ENCODE measurements at regions not wholly inside any gene's neighbourhood (a gene's known extent, or its start where the extent isn't known, plus 50 kb on each side); places are given as distances from the start of the nearest gene placed in this dataset.
"Not testable (repeated sequence)": the region's sequence is repeated elsewhere in the genome, so short reads cannot be mapped to it uniquely, and the experiment has no call there.

GRCh38 chr1:192876633-192877032, 67.8 kb downstream of the RGS2 start:
- TF ChIP-seq, protein P1, sequence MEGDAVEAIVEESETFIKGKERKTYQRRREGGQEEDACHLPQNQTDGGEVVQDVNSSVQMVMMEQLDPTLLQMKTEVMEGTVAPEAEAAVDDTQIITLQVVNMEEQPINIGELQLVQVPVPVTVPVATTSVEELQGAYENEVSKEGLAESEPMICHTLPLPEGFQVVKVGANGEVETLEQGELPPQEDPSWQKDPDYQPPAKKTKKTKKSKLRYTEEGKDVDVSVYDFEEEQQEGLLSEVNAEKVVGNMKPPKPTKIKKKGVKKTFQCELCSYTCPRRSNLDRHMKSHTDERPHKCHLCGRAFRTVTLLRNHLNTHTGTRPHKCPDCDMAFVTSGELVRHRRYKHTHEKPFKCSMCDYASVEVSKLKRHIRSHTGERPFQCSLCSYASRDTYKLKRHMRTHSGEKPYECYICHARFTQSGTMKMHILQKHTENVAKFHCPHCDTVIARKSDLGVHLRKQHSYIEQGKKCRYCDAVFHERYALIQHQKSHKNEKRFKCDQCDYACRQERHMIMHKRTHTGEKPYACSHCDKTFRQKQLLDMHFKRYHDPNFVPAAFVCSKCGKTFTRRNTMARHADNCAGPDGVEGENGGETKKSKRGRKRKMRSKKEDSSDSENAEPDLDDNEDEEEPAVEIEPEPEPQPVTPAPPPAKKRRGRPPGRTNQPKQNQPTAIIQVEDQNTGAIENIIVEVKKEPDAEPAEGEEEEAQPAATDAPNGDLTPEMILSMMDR (IDR thresholded peaks at IDR 0.05; ENCODE audit: control extremely low read depth, extremely low read depth, low read depth, missing control alignments) = no peak
- ChIA-PET POLR2A (no interaction called here), CTCF (no interaction called here)
- DNase-seq (ENCODE audit: extremely low spot score) = no peak

DNA sequence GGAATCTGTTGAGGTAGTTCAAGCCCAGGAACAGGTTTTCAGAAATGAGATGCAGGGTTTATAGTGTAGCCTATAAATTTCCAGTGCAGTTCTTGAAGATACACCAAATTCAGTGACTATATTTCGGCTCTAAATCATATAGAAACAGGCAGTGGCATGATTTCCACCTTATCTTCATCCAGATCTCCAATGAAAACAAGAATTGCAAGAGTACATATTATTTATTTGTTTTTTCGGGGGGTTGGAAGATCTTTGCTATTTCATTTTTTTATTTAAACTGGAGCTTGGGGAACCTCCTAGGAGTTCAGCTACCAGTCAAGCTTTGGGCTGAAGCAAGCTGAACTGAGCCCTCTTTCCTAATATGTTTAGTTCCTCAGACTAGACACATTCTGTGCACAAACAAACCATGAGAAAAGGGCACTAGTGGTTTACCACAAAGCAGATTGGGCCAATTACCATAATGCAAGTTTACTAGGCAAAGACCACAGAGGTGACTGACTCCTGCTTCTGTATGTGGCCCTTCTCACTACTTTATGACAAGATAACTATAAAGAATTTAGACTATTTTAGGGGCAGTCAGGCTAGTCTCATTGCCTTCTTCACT, 68.5 kb downstream of the RGS2 start:
- no peak for DNase-seq (ENCODE audit: extremely low spot score)
- ChIA-PET CTCF (no interaction called here), POLR2A (no interaction called here)
- TF ChIP-seq, protein P1 (IDR thresholded peaks at IDR 0.05; ENCODE audit: control extremely low read depth, extremely low read depth, low read depth, missing control alignments) = no peak

DNA sequence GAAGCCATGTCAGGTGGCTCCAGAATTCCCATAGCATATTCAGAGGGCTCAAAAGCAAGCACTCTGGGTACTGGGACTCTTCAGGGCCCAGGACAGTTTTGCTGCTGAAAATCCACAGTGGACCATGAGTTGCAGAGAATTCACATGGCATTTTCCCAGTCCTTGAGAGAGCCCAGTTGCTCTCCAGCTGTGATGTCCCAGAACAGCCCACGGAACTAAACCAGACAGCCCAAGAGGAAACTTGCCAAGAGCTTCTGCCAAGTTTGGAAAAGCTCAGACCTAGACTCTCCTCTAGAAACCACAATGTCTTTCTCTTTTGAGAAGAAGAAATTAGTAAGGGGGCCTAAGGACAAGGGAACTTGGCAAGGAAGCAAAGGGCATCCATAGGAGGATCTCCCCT, 69.4 kb downstream of the RGS2 start:
- POLR2A ChIA-PET = no interaction called here
- CTCF ChIA-PET = no interaction called here
- DNase-seq (ENCODE audit: extremely low spot score) = no peak
- TF ChIP-seq, protein P1 (IDR thresholded peaks at IDR 0.05; ENCODE audit: control extremely low read depth, extremely low read depth, low read depth, missing control alignments) = no peak

DNA sequence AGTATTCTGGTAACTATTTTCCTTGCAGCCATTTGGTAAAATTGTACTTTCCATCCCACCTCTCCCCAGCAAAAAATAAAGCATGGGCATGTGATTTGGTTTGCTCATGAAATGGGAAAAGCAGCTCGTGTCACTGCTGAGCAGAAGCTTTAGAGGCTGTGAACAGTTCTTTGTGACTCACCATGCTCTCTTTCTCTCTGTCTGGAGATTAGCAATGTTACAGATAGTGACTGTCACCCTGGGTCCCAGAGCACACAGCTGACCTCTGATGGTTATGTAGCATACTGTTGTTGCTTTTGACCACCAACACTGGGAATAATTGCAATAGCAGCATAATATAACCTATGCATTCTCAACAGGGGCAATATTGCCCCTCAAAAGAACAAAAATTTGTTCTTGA, 70.6 kb downstream of the RGS2 start:
- DNase-seq (ENCODE audit: extremely low spot score) = no peak
- TF ChIP-seq, protein P1 (IDR thresholded peaks at IDR 0.05; ENCODE audit: control extremely low read depth, extremely low read depth, low read depth, missing control alignments) = no peak
- POLR2A ChIA-PET = no interaction called here
- CTCF ChIA-PET = no interaction called here

GRCh38 chr1:192880231-192880630, 71.4 kb downstream of the RGS2 start:
- TF ChIP-seq, protein P1 (IDR thresholded peaks at IDR 0.05; ENCODE audit: control extremely low read depth, extremely low read depth, low read depth, missing control alignments) = no peak
- DNase-seq (ENCODE audit: extremely low spot score) = no peak
- ChIA-PET CTCF (no interaction called here), POLR2A (no interaction called here)

- ChIA-PET CTCF (no interaction called here), POLR2A (no interaction called here)
- no peak for DNase-seq (ENCODE audit: extremely low spot score)
- TF ChIP-seq, protein P1 (IDR thresholded peaks at IDR 0.05; ENCODE audit: control extremely low read depth, extremely low read depth, low read depth, missing control alignments) = no peak
Observed at GRCh38 chr1:192884241-192884640, 75.4 kb downstream of the RGS2 start.

DNA sequence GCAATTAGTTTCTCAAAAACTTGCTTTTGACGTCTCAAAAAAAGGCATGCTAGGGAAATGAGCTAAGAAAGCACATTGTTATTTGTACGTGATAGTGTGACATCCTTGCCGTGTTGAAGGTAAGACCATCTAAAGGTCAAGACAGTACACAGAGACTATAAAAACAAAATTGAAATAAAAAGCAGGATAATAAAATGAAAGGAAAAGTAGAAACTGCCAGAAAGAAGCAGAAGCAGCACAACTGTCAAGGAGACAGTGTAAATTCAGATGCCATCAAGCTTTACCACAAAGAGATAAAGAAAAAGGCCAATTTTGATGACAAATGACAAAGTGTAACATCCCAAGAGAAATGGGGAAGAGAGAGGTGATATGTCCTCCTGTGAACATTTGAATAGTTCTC, 76.5 kb downstream of the RGS2 start:
- POLR2A ChIA-PET; DNase-seq (ENCODE audit: extremely low spot score); CTCF ChIA-PET: not testable (repeated sequence)

Measured in GM10248 (cell line).